RKO (cell line): ENCODE measurements at regions not wholly inside any gene's neighbourhood (a gene's known extent, or its start where the extent isn't known, plus 50 kb on each side); places are given as distances from the start of the nearest gene placed in this dataset.

Source experiments
- DNase-seq: peaks from one replicate; pipeline ENCODE4 v3.0.0-alpha.2; 2016; ENCODE audit warnings: low spot score

- no peak for DNase-seq
Measured at GRCh38 chr5:65068410-65068809, 299.7 kb downstream of the CWC27 start.

GRCh38 chr5:65070026-65070425, 301.3 kb downstream of the CWC27 start:
- no peak for DNase-seq

- no peak for DNase-seq
Measured at GRCh38 chr5:65072850-65073249, 304.1 kb downstream of the CWC27 start.

GRCh38 chr5:65073250-65073661, 304.5 kb downstream of the CWC27 start:
- no peak for DNase-seq

- DNase-seq = no peak
Measured at GRCh38 chr5:65075623-65076250, 307.0 kb downstream of the CWC27 start.

- DNase-seq = peak; percentile 57
Measured at GRCh38 chr5:65076251-65076869, 307.6 kb downstream of the CWC27 start.

GRCh38 chr5:65077653-65078052, 308.9 kb downstream of the CWC27 start:
- DNase-seq = no peak

GRCh38 chr5:65078331-65078730, 309.6 kb downstream of the CWC27 start:
- DNase-seq = no peak

- DNase-seq = no peak
Measured at GRCh38 chr5:65081071-65081470, 312.3 kb downstream of the CWC27 start.

GRCh38 chr5:65084795-65085515, 316.2 kb downstream of the CWC27 start:
- DNase-seq = no peak

GRCh38 chr5:65085516-65085850, 316.8 kb downstream of the CWC27 start:
- DNase-seq = no peak

GRCh38 chr5:65086234-65086890, 317.6 kb downstream of the CWC27 start:
- DNase-seq = no peak

GRCh38 chr5:65087154-65087553, 318.4 kb downstream of the CWC27 start:
- DNase-seq = no peak

GRCh38 chr5:65094279-65094678, 325.5 kb downstream of the CWC27 start:
- no peak for DNase-seq

- no peak for DNase-seq
Measured at GRCh38 chr5:65098393-65098792, 329.7 kb downstream of the CWC27 start.
